A673 (cell line): ENCODE measurements at regions not wholly inside any gene's neighbourhood (a gene's known extent, or its start where the extent isn't known, plus 50 kb on each side); places are given as distances from the start of the nearest gene placed in this dataset.
A peak's percentile ranks its signal among the peaks of the same experiment; 100 is the strongest.

Experiments
- BruUV-seq: library from RNA; stranded (reverse); fragments of 400-500 nt; replicated peaks from 2 replicates; lab custom pipeline; 2021; lab: Mats Ljungman, UMichigan
- CTCF ChIA-PET: fragments of 300-600 bp; sonication (Branson Sonifier 250); formaldehyde crosslinking; loops from one replicate; lab custom pipeline; 2022; ENCODE audit warnings: antibody characterized with exemption; lab: Charles Lee
- POLR2A ChIA-PET: fragments of 300-600 bp; sonication (Branson Sonifier 250); formaldehyde crosslinking; loops from one replicate; lab custom pipeline; 2022; ENCODE audit warnings: antibody characterized with exemption; ENCODE audit not compliant: low non-redundant PET; lab: Charles Lee
- DNase-seq: peaks from one replicate; pipeline ENCODE4 v3.0.0-alpha.2; 2015; ENCODE audit warnings: low spot score
- H3K27ac ChIP-seq: fragments of 200-600 bp; sonication (generic); 2 replicates; pipeline ENCODE4 v1.5.1; 2016; ENCODE audit warnings: mixed run types, low read depth, mild to moderate bottlenecking, mixed read lengths, antibody characterized with exemption, low read length; ENCODE audit not compliant: poor library complexity, severe bottlenecking
- H3K27me3 ChIP-seq: fragments of 200-600 bp; sonication (generic); replicated peaks from 2 replicates; pipeline ENCODE4 v1.6.1; 2017; ENCODE audit warnings: mixed run types, low read depth, mild to moderate bottlenecking, mixed read lengths, antibody characterized with exemption, low read length; ENCODE audit not compliant: insufficient read depth, poor library complexity
- H3K36me3 ChIP-seq: fragments of 200-600 bp; sonication (generic); 2 replicates; pipeline ENCODE4 v1.6.1; 2016; ENCODE audit warnings: mixed run types, mild to moderate bottlenecking, mixed read lengths, antibody characterized with exemption, low read length; ENCODE audit not compliant: insufficient read depth, poor library complexity, severe bottlenecking
- H3K4me1 ChIP-seq: fragments of 200-600 bp; sonication (generic); 2 replicates; pipeline ENCODE4 v1.6.1; 2017; ENCODE audit warnings: mixed run types, mild to moderate bottlenecking, mixed read lengths, antibody characterized with exemption, low read length; ENCODE audit not compliant: insufficient read depth, poor library complexity, severe bottlenecking
- H3K4me3 ChIP-seq: fragments of 200-600 bp; sonication (generic); 2 replicates; pipeline ENCODE4 v1.5.1; 2016; ENCODE audit warnings: low read depth, mixed run types, mild to moderate bottlenecking, mixed read lengths, low read length; ENCODE audit not compliant: poor library complexity, severe bottlenecking
- H3K9me3 ChIP-seq: fragments of 200-600 bp; sonication (generic); 2 replicates; pipeline ENCODE4 v1.6.1; 2016; ENCODE audit warnings: mixed run types, low read depth, mild to moderate bottlenecking, mixed read lengths, antibody characterized with exemption, low read length; ENCODE audit not compliant: poor library complexity, severe bottlenecking
- EZH2 ChIP-seq: fragments of 200-600 bp; sonication (generic); IDR thresholded peaks from 2 replicates; pipeline ENCODE4 v1.6.1; 2017; ENCODE audit warnings: borderline replicate concordance, low read depth, mild to moderate bottlenecking, mixed read lengths, antibody characterized with exemption, low read length; ENCODE audit not compliant: poor library complexity, severe bottlenecking
- intact Hi-C: fragments of 100-400 bp; cut with micrococcal nuclease; formaldehyde crosslinking; loops from one replicate; pipeline ENCODE4 v1.10.0; 2022; ENCODE audit not compliant: unreplicated experiment
- TF ChIP-seq, protein P1 (sequence below): fragments of 300-800, 200-600 bp; sonication (generic); conservative IDR thresholded peaks from 2 replicates; pipeline ENCODE4 v1.5.1; 2017; ENCODE audit warnings: low read depth, mild to moderate bottlenecking, antibody characterized with exemption, low read length, moderate library complexity, mixed read lengths

DNA sequence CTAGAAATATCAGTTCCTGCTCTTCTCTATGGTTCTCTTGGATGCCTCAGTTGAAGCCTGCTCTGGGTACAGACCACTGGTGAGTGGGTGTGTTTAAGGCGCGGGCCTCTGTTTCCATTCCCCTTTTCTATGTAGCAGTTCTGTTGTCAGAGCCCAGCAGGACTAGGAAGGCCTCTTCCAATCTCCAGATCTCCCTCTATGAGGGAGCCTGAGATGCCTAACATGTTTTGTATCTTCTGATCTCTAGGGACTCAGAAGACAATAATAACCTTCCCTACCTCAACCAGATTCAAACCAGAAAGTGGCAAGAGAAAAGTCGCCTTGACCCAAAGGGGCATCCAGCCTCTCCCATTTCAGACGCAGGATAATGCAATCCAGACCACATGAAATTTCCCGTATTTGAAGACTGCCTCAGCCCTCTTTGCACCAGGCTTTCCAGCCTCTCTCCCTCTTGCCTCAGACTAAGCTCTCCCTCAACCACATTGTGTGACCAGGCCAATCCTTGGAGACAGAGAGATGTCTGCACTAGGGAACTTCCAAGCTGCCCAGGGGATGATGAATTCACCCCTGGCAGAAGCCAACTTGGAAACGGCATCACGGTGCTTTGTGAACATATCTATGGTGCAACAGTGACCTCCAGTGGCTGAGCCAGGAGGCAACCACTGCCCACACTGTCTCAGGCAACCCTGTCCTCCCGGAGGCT is 150.1 kb upstream of the UBASH3B start:
- no peak for TF ChIP-seq EZH2
- TF ChIP-seq, protein P1, sequence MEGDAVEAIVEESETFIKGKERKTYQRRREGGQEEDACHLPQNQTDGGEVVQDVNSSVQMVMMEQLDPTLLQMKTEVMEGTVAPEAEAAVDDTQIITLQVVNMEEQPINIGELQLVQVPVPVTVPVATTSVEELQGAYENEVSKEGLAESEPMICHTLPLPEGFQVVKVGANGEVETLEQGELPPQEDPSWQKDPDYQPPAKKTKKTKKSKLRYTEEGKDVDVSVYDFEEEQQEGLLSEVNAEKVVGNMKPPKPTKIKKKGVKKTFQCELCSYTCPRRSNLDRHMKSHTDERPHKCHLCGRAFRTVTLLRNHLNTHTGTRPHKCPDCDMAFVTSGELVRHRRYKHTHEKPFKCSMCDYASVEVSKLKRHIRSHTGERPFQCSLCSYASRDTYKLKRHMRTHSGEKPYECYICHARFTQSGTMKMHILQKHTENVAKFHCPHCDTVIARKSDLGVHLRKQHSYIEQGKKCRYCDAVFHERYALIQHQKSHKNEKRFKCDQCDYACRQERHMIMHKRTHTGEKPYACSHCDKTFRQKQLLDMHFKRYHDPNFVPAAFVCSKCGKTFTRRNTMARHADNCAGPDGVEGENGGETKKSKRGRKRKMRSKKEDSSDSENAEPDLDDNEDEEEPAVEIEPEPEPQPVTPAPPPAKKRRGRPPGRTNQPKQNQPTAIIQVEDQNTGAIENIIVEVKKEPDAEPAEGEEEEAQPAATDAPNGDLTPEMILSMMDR = peak; percentile 93
- H3K27me3 ChIP-seq = no peaks in the 10 kb centered on the region
- ChIA-PET POLR2A (no interaction called here), CTCF (interaction anchor here (0.6 to 1.8 kb wide), 9 partner anchors 12 to 850 kb away, joined by 3 to 27 read pairs (median 4); no protein-coding TSS in a partner anchor)
- no peaks in the 10 kb centered on the region for H3K9me3 ChIP-seq
- no peaks in the 10 kb centered on the region for H3K36me3 ChIP-seq
- intact Hi-C loops = loop anchor here (1.0 to 10.0 kb wide), 7 partner anchors 212 to 1181 kb away; no protein-coding TSS in a partner anchor
- peak; percentile 88 for DNase-seq
- H3K27ac ChIP-seq = no peak overlapping the region
- BruUV-seq = no TSS peak
- peaks cover 3% of the 10 kb centered on the region for H3K4me1 ChIP-seq
- no peak overlapping the region for H3K4me3 ChIP-seq

DNA sequence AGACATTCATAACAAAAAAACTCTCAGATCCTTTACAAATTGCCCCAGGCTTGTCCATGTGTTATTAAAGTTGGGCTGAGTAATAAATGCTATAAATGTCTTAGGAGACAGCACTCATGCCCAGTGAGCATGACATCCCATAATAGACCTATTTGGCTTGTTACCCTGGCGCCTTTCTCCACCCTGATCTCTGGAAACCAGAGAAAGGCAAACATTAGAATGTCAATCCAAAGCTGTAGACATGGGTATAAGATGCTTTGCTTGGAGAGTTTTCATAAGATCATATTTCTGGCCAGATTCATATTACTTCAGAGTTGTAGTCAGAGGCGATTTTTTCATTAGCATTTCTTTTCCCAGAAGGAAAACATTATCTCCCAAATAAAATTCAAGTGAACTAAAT is 161.3 kb upstream of the UBASH3B start:
- Histone ChIP-seq H3K36me3 (no peaks in the 10 kb centered on the region), H3K4me3 (no peak overlapping the region), H3K4me1 (peaks cover 8% of the 10 kb centered on the region), H3K9me3 (no peaks in the 10 kb centered on the region), H3K27ac (no peak overlapping the region), H3K27me3 (no peaks in the 10 kb centered on the region)
- no peak for DNase-seq
- intact Hi-C loops = no loop called here
- no TSS peak for BruUV-seq
- ChIA-PET CTCF (no interaction called here), POLR2A (no interaction called here)
- no peak for TF ChIP-seq EZH2
- TF ChIP-seq, protein P1 = no peak

DNA sequence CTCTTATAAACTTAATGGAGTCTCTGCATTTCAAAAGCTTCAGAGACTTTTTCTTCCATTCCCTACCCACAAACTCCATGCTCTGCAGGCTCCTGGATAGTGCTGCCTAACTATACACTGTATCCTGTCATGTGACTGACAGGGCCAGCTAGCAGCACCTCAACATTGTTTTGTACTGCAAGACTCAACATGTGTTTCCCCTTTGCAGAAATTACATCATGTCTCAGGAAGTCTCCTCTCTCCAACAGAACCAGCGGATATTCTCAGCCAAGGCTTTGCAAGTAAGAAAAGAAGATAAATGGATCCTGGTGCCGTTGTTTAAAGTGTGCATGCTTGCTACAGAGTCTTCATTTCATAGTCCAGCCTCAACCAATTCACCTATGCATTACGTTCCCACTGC is 164.0 kb upstream of the UBASH3B start:
- CTCF ChIA-PET = no interaction called here
- intact Hi-C loops = no loop called here
- peaks cover 10% of the 10 kb centered on the region for H3K4me1 ChIP-seq

More for the DNA sequence above, 164.0 kb upstream of the UBASH3B start:
- POLR2A ChIA-PET = no interaction called here
- no peaks in the 10 kb centered on the region for H3K27me3 ChIP-seq
- TF ChIP-seq, protein P1 = no peak
- TF ChIP-seq EZH2 = no peak
- H3K36me3 ChIP-seq = no peaks in the 10 kb centered on the region
- DNase-seq = peak; percentile 41
- no peaks in the 10 kb centered on the region for H3K9me3 ChIP-seq
- H3K4me3 ChIP-seq = no peak overlapping the region
- BruUV-seq = no TSS peak
- H3K27ac ChIP-seq = no peak overlapping the region
